Heart left ventricle (tissue), 16 donors: ENCODE measurements at regions not wholly inside any gene's neighbourhood (a gene's known extent, or its start where the extent isn't known, plus 50 kb on each side); places are given as distances from the start of the nearest gene placed in this dataset.
A peak's percentile ranks its signal among the peaks of the same experiment; 100 is the strongest.

Experiments
- ATAC-seq, 4 donors: fragments of 200-7000 bp; cut with Tn5 transposase; one replicate each; pipeline ENCODE4 v1.9.1; 2020 to 2022; ENCODE audit warnings: moderate library complexity in 4 of 4, mild to moderate bottlenecking in 3 of 4, moderate number of reproducible peaks in 1 of 4
- DNase-seq, 5 donors: peaks; one replicate each; pipeline ENCODE4 v3.0.0-alpha.2; 2020
- H3K27ac ChIP-seq, 12 donors: fragments of 200-600 bp; sonication (generic) in 4 of 12; one replicate each; pipeline versions ENCODE4 v1.5.0 to v1.8.0; 2016 to 2022; ENCODE audit warnings: mild to moderate bottlenecking in 2 of 12
- H3K27me3 ChIP-seq, 9 donors: fragments of 200-600 bp; sonication (generic) in 2 of 9; one replicate each; pipeline versions ENCODE4 v1.5.1 to v1.8.0; 2016 to 2022; ENCODE audit warnings: mild to moderate bottlenecking in 3 of 9
- H3K36me3 ChIP-seq, 9 donors: fragments of 200-600 bp; sonication (generic) in 2 of 9; one replicate each; pipeline versions ENCODE4 v1.5.0 to v1.8.0; 2018 to 2022; ENCODE audit warnings: mild to moderate bottlenecking in 2 of 9
- H3K4me1 ChIP-seq, 12 donors: fragments of 200-600 bp; sonication (generic) in 4 of 12; one replicate each; pipeline versions ENCODE4 v1.5.0 to v1.8.0; 2016 to 2022; ENCODE audit warnings: mild to moderate bottlenecking in 3 of 12
- H3K4me3 ChIP-seq, 12 donors: fragments of 200-600 bp; sonication (generic) in 4 of 12; one replicate each; pipeline versions ENCODE4 v1.5.0 to v1.8.0; 2017 to 2022; ENCODE audit warnings: mild to moderate bottlenecking in 9 of 12, moderate library complexity in 4 of 12
- H3K9me3 ChIP-seq, 12 donors: fragments of 200-600 bp; sonication (generic) in 4 of 12; one replicate each; pipeline versions ENCODE4 v1.5.0 to v1.8.0; 2016 to 2022; ENCODE audit warnings: mild to moderate bottlenecking in 1 of 12
- CTCF ChIP-seq, 12 donors: fragments of 200-600 bp; sonication (generic) in 4 of 12; IDR thresholded peaks; one replicate each; pipeline versions ENCODE4 v1.5.0 to v1.8.0; 2018 to 2022; ENCODE audit warnings: antibody characterized with exemption in 12 of 12, mild to moderate bottlenecking in 5 of 12
- POLR2A ChIP-seq, 2 donors: fragments of 450-650 bp; IDR thresholded peaks; one replicate each; pipeline ENCODE4 v1.6.1; 2017; ENCODE audit warnings: antibody characterized with exemption in 2 of 2, mild to moderate bottlenecking in 2 of 2, moderate library complexity in 2 of 2
- WGBS, 4 donors: extraction: QIAGEN DNeasy Blood & Tissue Kit in 2 of 4; methylation state at CpG; one replicate each; pipeline versions ENCODE4 v1.1.5 to v1.1.7; 2013 to 2018; 5-methylcytosine and 5-hydroxymethylcytosine counted together
- intact Hi-C, 10 donors: fragments of 100-400 bp; cut with DNase I; formaldehyde crosslinking; loops; one replicate each; pipeline versions ENCODE4 v1.11.1 to v1.14.2; 2022
- donor health status: ischemic (EF 13 %, LVEDD 7.1; RV severe dilation, severe dysfunction).
- donor health status: healthy with polysubstance abuse.
- donor health status: DM: no; HTN: yes; CAD: no.
- donor health status: DM: no; HTN: no; CAD: no.
- donor health status: ischemic (EF 25% LVEDD 6.9; RV normal size, moderate dysfunction).
- donor health status: ischemic (EF 25% LVEDD 5.7; RV mildly dilated, moderate dysfunction).
- donor health status: healthy.
- donor health status: DM: yes; HTN: yes; CAD: no.
- donor health status: ischemic (EF 35%, LVEDD 5.7; RV mildly dilated, moderate dysfunction).
- donor health status: nonischemic (EF 11% LVEDD 7.7; RV severe dilation, severe dysfunction).
- donor health status: DM: yes; HTN: yes; CAD: no.
- donor health status: PGD.
- donor health status: ischemic (EF 29% LVEDD 5.4; RV normal size, mild dysfunction).
- donor health status: nonischemic (EF 23%, LVEDD 6.1; RV moderate dilation, normal function).

- ATAC-seq (peak in 1 of 4 donors; percentile 4), DNase-seq (no peak)
- H3K36me3 ChIP-seq: no peaks in the 10 kb centered on the region
- peaks cover 0 to 22% (median 8%) of the 10 kb centered on the region in 12 donors for H3K4me1 ChIP-seq
- H3K9me3 ChIP-seq: no peaks in the 10 kb centered on the region
- H3K27ac ChIP-seq: peak overlapping the region in 2 of 12 donors; percentile 26 to 34
- H3K4me3 ChIP-seq: no peak overlapping the region
- no peaks in the 10 kb centered on the region for H3K27me3 ChIP-seq
- intact Hi-C loops: loop anchor here in 2 of 10 donors (5.0 to 10.0 kb wide), 3 partner anchors 72 to 150 kb away; no protein-coding TSS in a partner anchor
- no peak for TF ChIP-seq CTCF (IDR thresholded peaks at IDR 0.05)
- TF ChIP-seq POLR2A (IDR thresholded peaks at IDR 0.05): no peak
- WGBS, 4 donors: 81 to 87% (median 85%) methylated on average over 7 of the region's 7 CpGs
Measured at GRCh38 chr9:16342246-16343020, 528.0 kb downstream of the BNC2 start.

- TF ChIP-seq CTCF (IDR thresholded peaks at IDR 0.05): no peak
- TF ChIP-seq POLR2A (IDR thresholded peaks at IDR 0.05): no peak
- Histone ChIP-seq H3K9me3 (no peaks in the 10 kb centered on the region), H3K4me3 (no peak overlapping the region), H3K27me3 (no peaks in the 10 kb centered on the region), H3K4me1 (peaks cover 0 to 22% (median 8%) of the 10 kb centered on the region in 12 donors), H3K27ac (peak overlapping the region in 5 of 12 donors; percentile 25 to 53 (median 34)), H3K36me3 (no peaks in the 10 kb centered on the region)
- WGBS, 4 donors: 57 to 75% (median 67%) methylated on average over 12 of the region's 12 CpGs
- DNase-seq (no peak), ATAC-seq (peak; percentile 41 to 60 (median 54))
- intact Hi-C loops: loop anchor here in 2 of 10 donors (5.0 to 10.0 kb wide), 3 partner anchors 71 to 151 kb away; no protein-coding TSS in a partner anchor
Measured at GRCh38 chr9:16343249-16344237, 526.9 kb downstream of the BNC2 start.

DNA sequence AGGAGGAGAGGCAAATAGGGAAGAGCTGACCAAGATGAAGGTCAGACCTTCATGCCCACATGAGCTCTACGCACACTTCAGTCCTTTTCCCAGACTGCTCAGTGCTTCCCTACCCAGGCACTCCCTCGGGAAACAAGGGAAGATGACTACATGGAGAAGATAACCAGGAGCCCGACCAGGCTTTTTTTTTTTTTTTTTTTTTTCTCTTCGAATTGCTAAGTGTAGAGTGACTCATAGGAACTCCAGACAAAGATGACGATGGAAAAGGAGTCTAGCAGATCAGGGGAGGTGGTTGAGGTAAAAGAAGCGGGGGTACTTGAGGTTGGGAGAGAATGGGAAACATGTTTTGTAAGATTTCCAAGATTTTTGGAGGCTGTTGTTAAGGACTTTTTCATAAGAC is 526.1 kb downstream of the BNC2 start:
- peak in 2 of 4 donors; percentile 58 to 85 for ATAC-seq
- 68 to 72% (median 69%) methylated on average over 6 of the region's 6 CpGs for WGBS, 4 donors
- intact Hi-C loops: loop anchor here in 2 of 10 donors (5.0 to 10.0 kb wide), 3 partner anchors 70 to 152 kb away; no protein-coding TSS in a partner anchor
- H3K9me3 ChIP-seq: no peaks in the 10 kb centered on the region
- TF ChIP-seq POLR2A (IDR thresholded peaks at IDR 0.05): no peak
- TF ChIP-seq CTCF (IDR thresholded peaks at IDR 0.05): no peak
- no peaks in the 10 kb centered on the region for H3K36me3 ChIP-seq
- H3K27me3 ChIP-seq: no peaks in the 10 kb centered on the region
- H3K27ac ChIP-seq: peak overlapping the region in 2 of 12 donors; percentile 26 to 61
- peaks cover 0 to 22% (median 8%) of the 10 kb centered on the region in 12 donors for H3K4me1 ChIP-seq
- DNase-seq: no peak
- no peak overlapping the region for H3K4me3 ChIP-seq
